Activated T-helper 2 cell treated with anti-CD3 and anti-CD28 coated beads, Interferon-gamma antibody, Interleukin-2, Interleukin-4, amounts not matched to agents 10 μg/mL and 5 μg/mL and 100 μg/mL, durations not matched to agents 14 hours and 24 hours and 36 hours (primary cell): ENCODE measurements at regions not wholly inside any gene's neighbourhood (a gene's known extent, or its start where the extent isn't known, plus 50 kb on each side); places are given as distances from the start of the nearest gene placed in this dataset.

Experiments
- DNase-seq: peaks from one replicate; pipeline ENCODE4 v3.0.0; 2021; ENCODE audit warnings: low spot score
- H3K27ac Mint-ChIP-seq: one replicate; pipeline ENCODE4 v1.8.0; 2021; ENCODE audit warnings: mixed read lengths
- H3K27me3 Mint-ChIP-seq: one replicate; pipeline ENCODE4 v1.8.0; 2021; ENCODE audit warnings: low read depth, mixed read lengths
- H3K36me3 Mint-ChIP-seq: one replicate; pipeline ENCODE4 v1.8.0; 2021; ENCODE audit warnings: low read depth, mixed read lengths
- H3K4me1 Mint-ChIP-seq: one replicate; pipeline ENCODE4 v1.8.0; 2021; ENCODE audit warnings: low read depth, mixed read lengths
- H3K4me3 Mint-ChIP-seq: one replicate; pipeline ENCODE4 v1.8.0; 2021; ENCODE audit warnings: low read depth, mild to moderate bottlenecking, moderate library complexity, mixed read lengths
- H3K9me3 Mint-ChIP-seq: one replicate; pipeline ENCODE4 v1.8.0; 2021; ENCODE audit warnings: mixed read lengths
- intact Hi-C: fragments of 100-400 bp; cut with micrococcal nuclease; formaldehyde crosslinking; loops from one replicate; pipeline ENCODE4 v1.15.1; 2023

GRCh38 chr2:128452024-128452411 lies 133.3 kb upstream of the HS6ST1 start:
- Mint-ChIP-seq H3K4me1 (no peaks in the 10 kb centered on the region), H3K27ac (no peak overlapping the region), H3K9me3 (no peaks in the 10 kb centered on the region), H3K4me3 (no peak overlapping the region), H3K36me3 (no peaks in the 10 kb centered on the region), H3K27me3 (peaks cover 8% of the 10 kb centered on the region)
- no peak for DNase-seq
- intact Hi-C loops, result no loop called here

DNA sequence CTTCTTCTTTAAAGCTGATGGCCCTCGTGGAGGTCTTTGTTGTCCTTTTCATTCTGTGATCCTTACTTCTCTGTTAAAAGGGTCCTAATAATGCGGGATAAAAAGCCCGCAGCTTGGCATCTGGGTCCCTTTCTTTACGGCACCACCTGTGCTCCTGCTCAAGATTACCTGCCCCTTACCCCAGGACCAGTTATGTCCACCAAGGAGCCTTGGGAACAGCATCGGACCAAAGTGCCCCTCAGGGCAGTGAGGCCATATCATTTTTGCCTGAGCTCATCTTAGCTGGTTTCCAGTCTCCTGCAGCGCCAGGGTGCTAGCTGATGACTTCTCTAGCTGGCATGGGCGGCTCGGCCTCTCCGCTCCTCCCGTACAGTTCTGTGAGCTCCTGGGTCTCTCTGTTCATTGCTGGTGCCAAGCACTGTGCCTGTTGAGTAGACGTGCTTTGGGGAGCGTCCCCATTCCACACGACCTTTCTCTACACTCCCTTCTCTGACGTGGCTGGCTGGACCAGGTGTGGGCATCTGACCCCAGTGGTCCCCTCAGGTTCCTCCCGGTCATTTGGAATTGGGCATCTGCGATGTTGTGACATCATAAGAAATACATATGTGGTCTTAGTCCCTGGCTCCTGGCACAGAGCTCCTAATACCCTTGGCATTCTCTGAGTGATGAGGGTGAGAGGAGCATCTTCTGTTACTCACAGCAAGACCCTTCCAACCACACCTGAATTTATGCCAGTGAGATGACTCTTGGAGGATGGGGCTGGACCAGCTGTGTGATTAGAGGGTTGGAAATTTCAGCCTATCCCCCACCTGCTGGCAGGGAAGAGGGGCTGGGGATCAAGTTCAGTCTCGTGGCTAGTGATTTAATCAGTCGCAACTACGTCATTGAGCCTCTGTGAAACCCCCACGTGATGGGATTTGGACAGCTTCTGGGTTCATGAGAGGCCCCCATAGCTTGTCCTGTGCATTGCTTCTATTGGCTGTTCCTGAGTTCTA lies 134.2 kb upstream of the HS6ST1 start:
- Mint-ChIP-seq H3K27ac (no peak overlapping the region), H3K9me3 (no peaks in the 10 kb centered on the region), H3K4me1 (no peaks in the 10 kb centered on the region), H3K4me3 (no peak overlapping the region), H3K27me3 (peaks cover 8% of the 10 kb centered on the region), H3K36me3 (no peaks in the 10 kb centered on the region)
- intact Hi-C loops, result no loop called here
- peak; percentile 3 for DNase-seq

GRCh38 chr2:128454980-128455720 lies 136.5 kb upstream of the HS6ST1 start:
- Mint-ChIP-seq H3K9me3 (no peaks in the 10 kb centered on the region), H3K4me1 (no peaks in the 10 kb centered on the region), H3K4me3 (no peak overlapping the region), H3K27ac (no peak overlapping the region), H3K27me3 (peaks cover 13% of the 10 kb centered on the region), H3K36me3 (no peaks in the 10 kb centered on the region)
- intact Hi-C loops, result no loop called here
- no peak for DNase-seq

DNA sequence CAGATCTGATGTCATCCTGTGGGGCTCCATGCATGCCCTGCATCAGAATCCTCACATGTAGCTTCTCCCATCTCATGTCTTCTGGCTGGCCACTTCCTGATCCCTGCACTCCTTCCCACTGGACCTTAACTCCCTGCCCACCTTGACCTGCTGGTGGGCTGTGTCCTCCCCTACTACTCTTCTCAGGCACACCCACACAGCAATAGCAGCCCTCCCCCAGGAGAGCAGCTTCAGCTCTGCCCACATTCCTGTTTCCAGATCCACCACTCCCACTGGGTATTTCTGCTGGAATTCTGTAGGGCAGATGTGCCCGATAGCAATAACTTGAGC lies 137.0 kb upstream of the HS6ST1 start:
- no peaks in the 10 kb centered on the region for H3K4me1 Mint-ChIP-seq
- H3K27ac Mint-ChIP-seq, result no peak overlapping the region
- intact Hi-C loops, result no loop called here
- peaks cover 13% of the 10 kb centered on the region for H3K27me3 Mint-ChIP-seq
- no peak for DNase-seq
- no peak overlapping the region for H3K4me3 Mint-ChIP-seq
- H3K36me3 Mint-ChIP-seq, result no peaks in the 10 kb centered on the region
- H3K9me3 Mint-ChIP-seq, result no peaks in the 10 kb centered on the region

GRCh38 chr2:128456281-128456680 lies 137.6 kb upstream of the HS6ST1 start:
- no peak for DNase-seq
- intact Hi-C loops, result no loop called here

GRCh38 chr2:128457006-128457604 lies 138.4 kb upstream of the HS6ST1 start:
- H3K4me1 Mint-ChIP-seq, result no peaks in the 10 kb centered on the region
- peaks cover 5% of the 10 kb centered on the region for H3K36me3 Mint-ChIP-seq
- H3K27ac Mint-ChIP-seq, result no peak overlapping the region
- H3K4me3 Mint-ChIP-seq, result no peak overlapping the region
- DNase-seq, result no peak
- H3K27me3 Mint-ChIP-seq, result peaks cover 13% of the 10 kb centered on the region
- H3K9me3 Mint-ChIP-seq, result peaks cover 5% of the 10 kb centered on the region
- intact Hi-C loops, result no loop called here

More at GRCh38 chr2:128456281-128456680, 137.6 kb upstream of the HS6ST1 start:
- Mint-ChIP-seq H3K9me3 (no peaks in the 10 kb centered on the region), H3K4me1 (no peaks in the 10 kb centered on the region), H3K4me3 (no peak overlapping the region), H3K27me3 (peaks cover 13% of the 10 kb centered on the region), H3K36me3 (no peaks in the 10 kb centered on the region), H3K27ac (no peak overlapping the region)

DNA sequence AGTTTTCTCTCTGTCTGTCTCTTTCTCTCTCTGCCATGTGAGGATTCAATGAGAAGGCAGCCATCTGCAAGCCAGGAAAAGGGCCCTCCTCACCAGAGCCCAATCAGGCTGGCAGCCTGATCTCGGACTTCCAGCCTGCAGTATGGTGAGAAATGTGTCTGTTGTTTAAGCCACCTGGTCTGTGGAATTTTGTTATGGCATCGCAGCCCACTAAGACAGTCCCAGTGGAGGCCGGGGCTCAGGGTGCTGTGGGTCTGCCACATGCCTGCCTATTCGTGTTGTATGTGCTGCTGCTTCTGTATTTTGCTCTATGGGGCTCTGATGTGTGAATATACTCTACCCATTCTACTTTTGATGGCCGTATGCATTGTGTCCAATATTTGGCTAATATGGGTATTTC lies 139.0 kb upstream of the HS6ST1 start:
- peaks cover 13% of the 10 kb centered on the region for H3K27me3 Mint-ChIP-seq
- intact Hi-C loops, result no loop called here
- DNase-seq, result no peak
- no peak overlapping the region for H3K4me3 Mint-ChIP-seq
- H3K9me3 Mint-ChIP-seq, result peaks cover 5% of the 10 kb centered on the region
- no peaks in the 10 kb centered on the region for H3K4me1 Mint-ChIP-seq
- H3K27ac Mint-ChIP-seq, result no peak overlapping the region
- peaks cover 5% of the 10 kb centered on the region for H3K36me3 Mint-ChIP-seq

- Mint-ChIP-seq H3K4me1 (no peaks in the 10 kb centered on the region), H3K27me3 (peaks cover 12% of the 10 kb centered on the region), H3K27ac (no peak overlapping the region), H3K4me3 (no peak overlapping the region), H3K36me3 (peaks cover 5% of the 10 kb centered on the region), H3K9me3 (peaks cover 5% of the 10 kb centered on the region)
- intact Hi-C loops, result no loop called here
- DNase-seq, result no peak
Measured at GRCh38 chr2:128458505-128458904, 139.8 kb upstream of the HS6ST1 start.

DNA sequence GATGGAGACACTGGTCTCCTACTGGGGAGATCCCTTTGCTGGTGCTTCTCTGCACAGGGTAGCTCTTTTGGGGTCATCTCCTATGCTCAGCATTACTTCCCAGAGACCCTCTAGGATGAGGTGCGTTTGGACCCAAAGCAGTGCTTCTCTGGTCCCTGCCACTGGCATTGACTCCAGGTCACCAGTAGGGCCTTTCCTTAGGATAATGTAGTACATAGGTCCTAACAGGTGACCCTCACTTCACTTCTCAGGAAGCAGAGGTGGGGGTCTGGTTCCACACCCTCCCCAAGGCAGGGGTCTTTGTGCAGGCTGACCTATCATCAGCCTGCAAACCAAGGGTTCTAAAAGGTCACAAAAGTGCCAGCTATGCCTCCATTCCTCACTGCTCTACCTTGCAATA lies 145.8 kb upstream of the HS6ST1 start:
- peaks cover 20% of the 10 kb centered on the region for H3K36me3 Mint-ChIP-seq
- peaks cover 7% of the 10 kb centered on the region for H3K27me3 Mint-ChIP-seq
- H3K4me1 Mint-ChIP-seq, result no peaks in the 10 kb centered on the region
- no peak overlapping the region for H3K4me3 Mint-ChIP-seq
- intact Hi-C loops, result no loop called here
- H3K9me3 Mint-ChIP-seq, result peaks cover 24% of the 10 kb centered on the region
- DNase-seq, result no peak
- H3K27ac Mint-ChIP-seq, result no peak overlapping the region

- peaks cover 35% of the 10 kb centered on the region for H3K9me3 Mint-ChIP-seq
- peak; percentile 2 for DNase-seq
- no peak overlapping the region for H3K4me3 Mint-ChIP-seq
- no peak overlapping the region for H3K27ac Mint-ChIP-seq
- no peaks in the 10 kb centered on the region for H3K4me1 Mint-ChIP-seq
- peaks cover 24% of the 10 kb centered on the region for H3K36me3 Mint-ChIP-seq
- peaks cover 2% of the 10 kb centered on the region for H3K27me3 Mint-ChIP-seq
- intact Hi-C loops, result no loop called here
Measured at GRCh38 chr2:128465246-128466170, 146.8 kb upstream of the HS6ST1 start.

DNA sequence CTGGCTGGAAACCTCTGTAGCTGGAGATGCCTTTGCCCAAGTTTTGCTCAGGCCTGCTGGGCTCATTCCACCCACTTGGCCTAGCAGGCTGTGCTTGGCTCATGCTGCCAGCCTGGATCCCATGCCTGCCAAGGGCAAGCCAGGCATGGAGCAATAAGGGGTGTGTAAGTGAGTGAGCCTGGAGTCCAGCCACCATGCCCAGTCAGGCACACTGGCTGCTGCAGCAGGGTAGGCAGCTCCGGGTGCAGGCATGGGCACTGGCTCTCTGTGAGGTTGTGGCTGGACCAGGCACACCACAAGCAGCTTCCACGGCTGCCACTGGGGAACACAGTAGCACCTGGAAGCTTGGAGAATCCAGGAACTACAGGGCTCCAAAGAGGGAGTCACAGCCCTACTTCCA lies 147.7 kb upstream of the HS6ST1 start:
- Mint-ChIP-seq H3K4me1 (peaks cover 2% of the 10 kb centered on the region), H3K9me3 (peaks cover 38% of the 10 kb centered on the region), H3K36me3 (peaks cover 26% of the 10 kb centered on the region), H3K27ac (no peak overlapping the region), H3K4me3 (no peak overlapping the region), H3K27me3 (peaks cover 2% of the 10 kb centered on the region)
- intact Hi-C loops, result no loop called here
- no peak for DNase-seq

DNA sequence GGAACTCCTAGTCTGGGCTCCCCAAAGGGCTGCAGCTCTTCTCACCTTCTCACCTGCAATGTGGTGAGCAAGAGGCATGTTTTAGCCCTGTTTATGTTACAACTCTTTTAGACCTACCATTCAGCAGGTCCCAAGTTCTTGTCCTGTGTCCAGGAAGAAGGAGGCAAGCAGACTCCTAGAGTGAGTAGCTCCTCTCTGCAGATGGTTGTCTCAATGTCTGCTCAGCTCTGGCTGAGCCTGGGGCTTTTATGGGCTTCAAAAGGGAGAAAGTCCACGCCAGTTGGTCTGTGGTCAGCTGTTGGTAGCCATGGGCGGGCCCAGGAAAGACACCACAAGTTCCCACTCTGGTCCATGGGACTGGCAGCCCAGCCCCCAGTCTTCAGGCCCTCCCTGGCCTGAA lies 148.1 kb upstream of the HS6ST1 start:
- peaks cover 23% of the 10 kb centered on the region for H3K36me3 Mint-ChIP-seq
- H3K27me3 Mint-ChIP-seq, result peaks cover 2% of the 10 kb centered on the region
- H3K4me3 Mint-ChIP-seq, result no peak overlapping the region
- peaks cover 34% of the 10 kb centered on the region for H3K9me3 Mint-ChIP-seq
- peaks cover 2% of the 10 kb centered on the region for H3K4me1 Mint-ChIP-seq
- DNase-seq, result no peak
- H3K27ac Mint-ChIP-seq, result no peak overlapping the region
- intact Hi-C loops, result no loop called here
